Erythroblast (primary cell): ENCODE measurements at regions not wholly inside any gene's neighbourhood (a gene's known extent, or its start where the extent isn't known, plus 50 kb on each side); places are given as distances from the start of the nearest gene placed in this dataset.

ENCODE experiments used
- DNase-seq, 2 experiments: peaks; one replicate each; lab custom pipeline; 2025; lab: John Stamatoyannopoulos, UW
- GATA1 ChIP-seq: IDR thresholded peaks from 2 replicates; pipeline ENCODE4 v1.6.1; 2011; ENCODE audit warnings: low read depth, mild to moderate bottlenecking, control low read depth, low read length, moderate library complexity
- POLR2A ChIP-seq: IDR thresholded peaks from 2 replicates; pipeline ENCODE4 v1.6.1; 2011; ENCODE audit warnings: mild to moderate bottlenecking, low read length

DNA sequence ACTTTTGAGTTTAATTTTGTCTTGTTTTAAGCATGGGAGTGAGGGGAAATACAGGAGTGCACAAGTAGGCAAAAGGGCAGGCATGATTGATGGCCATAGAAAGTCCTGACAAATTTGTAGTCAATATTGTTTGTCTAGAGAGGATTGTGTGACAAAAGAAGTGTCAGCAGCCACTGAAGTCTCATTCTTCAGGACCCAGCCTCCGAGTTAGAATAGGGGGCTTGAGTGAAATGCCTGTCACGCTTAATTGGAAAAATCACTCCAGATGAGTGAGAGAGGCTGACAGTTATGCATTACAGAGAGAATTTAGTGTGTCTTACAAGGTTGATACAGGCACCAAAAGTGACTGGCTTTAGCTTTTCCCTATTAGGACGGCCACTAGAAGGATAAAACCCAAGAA lies 81.9 kb upstream of the RPS23 start:
- no peak for DNase-seq
- TF ChIP-seq GATA1 (no peak), POLR2A (no peak)

DNA sequence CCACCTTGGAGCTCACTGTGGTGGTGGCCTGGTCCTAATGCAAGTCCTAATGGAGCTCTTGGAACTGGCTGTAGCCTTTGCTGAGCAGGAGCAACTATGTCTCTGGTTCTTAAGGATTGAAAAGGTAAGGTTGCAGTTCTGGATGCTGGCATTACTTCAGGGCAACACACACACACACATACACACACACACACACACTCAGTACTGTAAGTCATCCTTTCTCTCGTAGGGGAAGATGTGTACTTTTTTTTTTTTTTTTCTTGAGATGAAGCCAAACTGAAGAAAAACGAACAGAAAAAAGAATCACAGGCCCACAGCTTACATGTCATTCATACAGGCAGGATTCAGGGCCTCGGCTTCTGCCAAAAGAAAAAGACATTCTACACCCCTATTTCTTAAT lies 81.1 kb upstream of the RPS23 start:
- no peak for DNase-seq
- TF ChIP-seq GATA1 (no peak), POLR2A (no peak)

DNA sequence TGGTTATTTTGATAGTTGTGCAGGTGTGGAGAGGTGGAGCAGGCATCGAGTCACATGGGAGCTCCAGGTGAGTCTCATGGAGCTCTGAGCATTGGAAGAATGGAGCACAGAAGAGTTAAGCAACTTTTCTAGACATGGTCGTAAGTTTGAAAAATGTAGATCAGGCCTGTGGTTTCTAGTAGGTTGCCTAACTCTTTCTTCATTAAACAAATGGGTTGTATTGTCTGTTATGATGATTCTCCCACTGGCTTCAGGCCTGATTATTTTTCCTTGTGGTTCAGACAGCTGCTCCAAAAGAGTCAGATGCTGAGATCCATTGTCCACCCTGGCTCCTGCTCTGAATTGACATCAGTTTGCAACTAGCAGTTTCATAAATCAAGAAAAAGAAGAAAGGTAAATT lies 80.3 kb upstream of the RPS23 start:
- no peak for TF ChIP-seq GATA1
- no peak for TF ChIP-seq POLR2A
- DNase-seq, result no peak

DNA sequence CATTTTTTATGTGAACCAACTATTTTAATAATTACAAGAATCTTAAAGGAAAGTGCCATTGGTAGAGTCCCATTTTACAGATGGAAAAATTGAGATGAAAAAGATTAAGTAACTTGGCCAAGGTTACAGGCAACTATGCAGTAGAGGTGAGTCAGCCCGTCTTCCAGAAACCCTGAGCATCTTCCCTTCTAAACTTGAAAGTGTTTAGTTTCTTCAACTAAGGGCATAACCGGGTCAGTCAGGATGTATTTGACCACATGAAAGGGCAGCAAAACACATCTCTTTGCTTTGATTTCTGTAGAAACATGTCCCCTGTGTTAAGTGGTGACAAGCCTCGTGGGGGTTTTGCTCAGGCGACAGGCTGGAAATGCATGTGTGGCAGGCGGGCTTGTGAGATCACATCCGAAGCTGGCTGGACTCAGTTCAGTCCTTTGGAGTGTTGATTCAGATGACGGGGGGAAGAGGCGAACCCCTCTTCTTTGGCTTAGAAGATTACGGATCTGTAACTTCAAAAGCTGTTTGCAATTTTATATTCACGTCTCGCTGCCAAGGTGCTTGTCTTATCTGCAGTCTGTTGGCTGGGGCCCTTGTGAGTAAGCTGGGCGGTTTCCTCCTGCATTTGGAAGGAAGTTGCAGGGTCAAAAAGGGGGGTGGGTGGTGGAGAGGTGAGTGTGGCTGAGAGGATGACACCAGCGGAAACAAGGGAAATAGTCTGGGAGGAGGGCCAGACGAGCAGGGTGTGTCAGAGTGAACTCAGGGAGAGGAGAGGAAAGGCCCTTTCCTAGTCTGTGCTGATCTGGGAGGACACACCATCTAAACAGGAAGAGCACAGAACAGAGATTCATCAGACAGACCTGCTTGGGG lies 78.9 kb upstream of the RPS23 start:
- DNase-seq, result peak; percentile 11 to 30
- no peak for TF ChIP-seq POLR2A
- TF ChIP-seq GATA1, result no peak

DNA sequence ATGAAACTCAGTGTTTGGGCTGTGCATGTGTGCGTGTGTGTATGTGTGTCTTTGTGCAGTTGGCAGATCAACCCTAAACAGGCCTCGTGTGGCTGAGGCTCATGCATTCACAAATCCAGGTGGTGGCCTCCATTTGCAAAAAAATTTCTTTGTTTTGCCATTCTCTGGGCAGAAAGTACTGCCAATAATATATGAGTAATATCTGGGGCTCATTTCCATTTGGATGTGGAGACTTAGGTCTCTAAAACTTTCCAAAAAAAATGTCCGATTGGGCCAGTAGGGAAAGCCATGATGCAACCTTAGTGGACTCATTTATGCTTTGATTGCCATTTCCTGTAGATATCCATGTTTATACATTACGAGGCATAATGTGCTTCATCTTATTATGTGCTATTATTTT lies 77.9 kb upstream of the RPS23 start:
- TF ChIP-seq POLR2A (no peak), GATA1 (no peak)
- DNase-seq, result no peak

DNA sequence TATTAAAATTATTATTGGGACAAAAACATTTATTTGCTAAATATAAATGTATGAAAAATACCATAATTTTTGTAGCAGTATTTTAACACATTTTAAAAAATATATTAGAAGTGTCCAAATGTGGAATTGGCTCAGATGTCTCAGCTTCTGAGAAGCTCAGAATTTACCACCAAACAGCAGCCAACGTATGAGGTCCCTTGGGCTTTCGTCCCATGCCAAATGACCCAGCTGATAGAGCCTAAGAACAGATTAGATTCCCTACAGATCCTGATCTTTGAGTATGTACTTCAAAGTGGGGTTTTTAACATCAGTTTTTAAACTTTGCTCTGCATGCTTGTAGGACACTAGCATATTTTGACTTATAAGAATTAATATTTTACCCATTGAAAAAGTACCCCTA lies 77.3 kb upstream of the RPS23 start:
- no peak for DNase-seq
- TF ChIP-seq POLR2A (no peak), GATA1 (no peak)

DNA sequence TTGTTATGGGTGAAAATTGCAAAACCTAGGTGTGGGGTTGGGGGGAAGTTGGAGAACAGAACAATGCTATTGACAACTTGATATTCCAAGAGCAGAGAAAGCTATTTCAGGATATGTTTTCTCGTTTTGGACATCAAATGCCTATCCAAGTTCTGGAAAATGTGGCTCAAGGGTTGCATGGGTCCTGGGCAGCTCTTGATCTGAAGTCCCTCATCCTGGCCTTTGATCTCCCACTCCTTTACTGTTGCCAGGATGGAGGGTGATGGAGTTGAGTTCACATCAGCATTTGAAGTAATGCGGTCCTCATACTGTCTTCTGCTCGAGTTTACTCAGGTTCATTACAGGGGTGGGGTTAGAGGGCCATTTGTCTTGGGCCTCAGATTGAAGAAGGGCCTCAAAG lies 76.9 kb upstream of the RPS23 start:
- TF ChIP-seq GATA1, result no peak
- no peak for TF ChIP-seq POLR2A
- DNase-seq, result no peak

DNA sequence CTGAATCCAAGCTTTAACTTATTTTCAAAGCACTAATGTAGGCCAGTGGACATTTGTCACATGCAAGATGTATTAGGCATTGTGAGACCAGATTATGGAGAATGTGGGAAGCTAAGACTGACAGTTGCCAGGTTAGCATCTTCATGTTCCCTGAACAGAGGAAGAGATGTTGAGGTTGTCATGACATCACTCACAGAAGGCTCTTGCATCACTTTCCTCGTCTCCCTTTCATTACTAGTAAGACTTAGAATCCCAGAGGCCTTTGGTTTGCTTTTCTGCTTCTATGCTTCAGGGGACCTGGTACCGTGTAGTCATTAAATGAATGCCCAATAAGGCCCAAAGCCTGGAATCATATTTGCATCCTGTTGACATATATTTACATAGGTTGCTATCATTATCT lies 76.4 kb upstream of the RPS23 start:
- no peak for DNase-seq

DNA sequence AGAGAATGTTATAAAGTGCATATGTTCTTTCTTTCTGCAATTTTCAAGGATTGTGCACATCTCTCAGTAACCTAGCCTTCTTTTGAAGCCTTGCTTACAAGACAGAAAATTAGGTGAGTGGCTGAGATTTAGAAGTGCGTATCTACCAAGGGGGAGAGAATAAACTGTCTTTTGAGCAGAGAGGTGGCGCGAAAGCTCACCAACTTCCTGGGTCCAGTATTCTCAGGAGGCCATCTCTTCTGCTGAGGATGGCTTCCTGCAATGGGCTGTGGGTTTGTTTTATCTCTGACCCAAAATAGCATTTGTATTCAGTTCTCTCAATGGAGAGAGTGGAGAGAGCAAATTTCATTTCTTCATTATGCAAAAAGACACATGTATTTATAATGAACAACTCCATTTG lies 75.4 kb upstream of the RPS23 start:
- no peak for DNase-seq

More for the DNA sequence above, 76.4 kb upstream of the RPS23 start:
- TF ChIP-seq POLR2A (no peak), GATA1 (no peak)

DNA sequence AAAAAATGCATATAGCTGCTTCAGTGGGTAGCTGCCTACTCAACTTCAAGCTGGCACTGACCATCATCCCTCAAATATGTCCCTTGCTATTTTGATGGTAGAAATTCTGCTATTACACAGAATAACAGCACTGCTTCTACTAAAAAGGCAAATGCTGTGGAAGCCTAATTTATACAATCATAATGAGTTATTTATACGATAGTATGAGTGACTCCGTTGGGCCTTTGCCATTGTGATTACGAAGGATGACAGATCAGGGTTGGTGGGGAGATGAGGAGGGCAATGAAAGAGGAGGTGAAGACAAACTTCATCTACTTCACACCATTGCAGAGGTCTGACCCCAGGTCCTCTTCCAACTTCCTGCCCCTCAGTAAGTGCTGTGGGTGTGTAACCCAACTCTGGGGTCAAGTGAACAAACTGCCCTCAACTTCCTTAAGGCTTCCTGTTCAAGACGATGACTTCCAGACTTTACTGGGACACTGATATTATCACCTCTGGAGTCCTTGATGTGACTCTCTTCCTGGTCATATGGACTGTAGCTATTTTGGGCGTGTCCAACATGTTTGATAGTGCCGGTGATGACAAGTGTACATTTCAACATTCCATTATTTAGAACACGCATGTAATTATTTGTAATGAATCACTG lies 74.1 kb upstream of the RPS23 start:
- DNase-seq, result no peak
- TF ChIP-seq POLR2A, result no peak
- TF ChIP-seq GATA1, result no peak

More for the DNA sequence above, 75.4 kb upstream of the RPS23 start:
- TF ChIP-seq GATA1, result no peak
- no peak for TF ChIP-seq POLR2A

DNA sequence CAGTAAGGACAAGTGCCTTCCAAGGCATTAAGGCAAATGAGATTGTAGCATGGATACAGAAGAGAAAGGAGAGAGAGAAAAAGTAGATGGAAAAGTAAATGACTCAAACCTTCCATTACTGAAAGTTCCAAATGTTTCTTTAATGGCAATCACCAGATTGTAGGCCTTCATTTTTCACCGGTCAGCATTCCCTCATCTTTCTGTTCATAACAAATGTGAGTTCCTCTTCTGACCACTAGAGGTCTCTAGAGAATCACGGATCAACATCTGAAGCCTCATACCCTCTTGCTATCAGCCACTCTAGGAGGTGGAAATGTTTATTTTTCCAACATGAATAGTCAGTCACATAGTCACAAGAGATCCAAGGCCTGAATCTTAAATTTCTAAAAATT lies 73.6 kb upstream of the RPS23 start:
- peak; percentile 51 to 70 for DNase-seq
- TF ChIP-seq POLR2A (no peak), GATA1 (no peak)

DNA sequence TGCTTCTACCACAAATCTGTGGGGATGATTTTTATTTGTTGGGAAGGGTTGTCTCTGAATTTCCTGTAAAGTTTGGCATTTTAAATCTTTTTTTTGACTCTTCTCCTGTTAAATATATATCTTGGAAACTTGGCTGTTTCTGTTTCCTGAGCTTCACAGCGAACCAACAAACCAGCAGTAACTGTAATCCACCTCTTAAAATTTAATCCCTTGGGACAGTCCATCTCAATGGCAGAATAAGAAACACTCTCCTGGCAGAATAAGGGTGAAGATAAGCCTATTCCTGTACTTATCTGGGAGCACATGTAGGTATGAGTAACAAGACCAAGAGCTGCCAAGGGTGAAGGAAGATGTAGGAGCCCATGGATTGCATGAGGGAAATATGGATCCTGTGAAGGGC lies 73.1 kb upstream of the RPS23 start:
- DNase-seq, result no peak
- TF ChIP-seq GATA1 (no peak), POLR2A (no peak)

DNA sequence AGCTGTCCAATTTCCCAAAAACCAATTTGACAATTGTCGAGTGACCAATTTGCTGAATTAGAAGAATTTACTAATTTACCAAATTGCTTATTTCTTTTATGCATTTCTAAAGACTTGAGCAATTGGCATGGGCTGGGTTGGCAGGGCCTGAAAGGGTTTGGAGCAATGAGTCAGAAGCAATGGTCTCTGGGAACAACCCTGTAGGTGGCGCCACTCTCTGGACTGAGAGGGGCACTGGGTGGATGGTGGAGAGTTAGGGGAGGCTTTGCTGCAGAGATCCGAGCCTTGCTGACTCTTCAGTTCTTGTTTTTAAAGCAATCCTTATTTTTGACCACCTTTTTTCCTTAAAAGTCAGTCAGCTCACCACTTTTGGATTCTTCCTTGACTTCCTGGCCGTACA lies 71.5 kb upstream of the RPS23 start:
- peak; percentile 25 to 49 for DNase-seq
- no peak for TF ChIP-seq POLR2A
- no peak for TF ChIP-seq GATA1

DNA sequence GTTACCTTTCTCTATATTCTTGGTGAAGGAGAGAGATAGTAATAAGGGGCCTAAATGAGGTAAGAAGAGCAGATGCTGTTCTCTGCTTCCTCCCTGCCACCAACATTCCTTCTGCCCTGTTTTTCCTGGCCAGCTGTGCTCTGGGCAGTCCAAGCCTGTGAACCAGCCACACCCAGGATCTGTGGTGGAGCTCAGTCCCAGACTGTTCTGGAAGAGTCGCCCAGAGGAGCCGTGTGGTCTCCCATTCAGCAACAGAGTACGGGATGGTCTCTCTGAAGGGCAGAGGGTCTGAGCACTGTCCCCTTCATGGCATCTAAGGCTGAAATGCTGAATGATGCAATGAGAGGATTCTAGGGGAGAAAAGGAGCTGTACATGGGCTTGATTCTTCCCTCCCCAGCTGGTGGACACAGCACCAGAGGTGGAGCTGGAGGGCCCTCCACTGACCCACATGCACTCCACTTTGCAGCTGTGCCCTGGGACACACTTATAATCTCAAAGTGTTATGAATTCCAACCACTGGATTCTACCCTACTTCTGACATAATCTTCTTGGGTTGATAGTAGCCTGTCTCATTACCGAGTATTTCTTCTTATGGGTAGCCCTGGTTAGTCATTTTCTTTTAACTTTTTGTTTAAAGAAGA lies 70.8 kb upstream of the RPS23 start:
- DNase-seq, result no peak
- TF ChIP-seq GATA1 (no peak), POLR2A (no peak)
